Activated naive CD4-positive, alpha-beta T cell treated with anti-CD3 and anti-CD28 coated beads for 36 hours (primary cell): ENCODE measurements at regions not wholly inside any gene's neighbourhood (a gene's known extent, or its start where the extent isn't known, plus 50 kb on each side); places are given as distances from the start of the nearest gene placed in this dataset.

Experiments
- CTCF ChIA-PET: fragments of 350-600 bp; sonication (Branson Sonifier 250); formaldehyde crosslinking; loops from one replicate; lab custom pipeline; 2021; ENCODE audit warnings: antibody characterized with exemption; lab: Charles Lee
- DNase-seq: peaks from one replicate; pipeline ENCODE4 v3.0.0-alpha.2; 2020
- H3K27ac Mint-ChIP-seq: one replicate; pipeline ENCODE4 v1.8.0; 2021; ENCODE audit warnings: mild to moderate bottlenecking, mixed read lengths
- H3K27me3 Mint-ChIP-seq: one replicate; pipeline ENCODE4 v1.8.0; 2021; ENCODE audit warnings: low read depth, mixed read lengths
- H3K36me3 Mint-ChIP-seq: one replicate; pipeline ENCODE4 v1.8.0; 2021; ENCODE audit warnings: low read depth, mixed read lengths
- H3K4me1 Mint-ChIP-seq: one replicate; pipeline ENCODE4 v1.8.0; 2021; ENCODE audit warnings: low read depth, mixed read lengths
- H3K4me3 Mint-ChIP-seq: one replicate; pipeline ENCODE4 v1.8.0; 2021; ENCODE audit warnings: mild to moderate bottlenecking, moderate library complexity, mixed read lengths
- H3K9me3 Mint-ChIP-seq: one replicate; pipeline ENCODE4 v1.8.0; 2021; ENCODE audit warnings: mixed read lengths
- intact Hi-C: fragments of 100-400 bp; cut with micrococcal nuclease; formaldehyde crosslinking; loops from one replicate; pipeline ENCODE4 v1.15.1; 2023

GRCh38 chrX:7706032-7706431 is 136.9 kb upstream of the VCX start:
- intact Hi-C loops: no loop called here
- H3K4me1 Mint-ChIP-seq: no peaks in the 10 kb centered on the region

GRCh38 chrX:7704205-7704604 is 138.8 kb upstream of the VCX start:
- intact Hi-C loops: no loop called here
- H3K4me3 Mint-ChIP-seq: no peak overlapping the region
- DNase-seq: no peak
- H3K9me3 Mint-ChIP-seq: no peaks in the 10 kb centered on the region
- CTCF ChIA-PET: no interaction called here
- no peaks in the 10 kb centered on the region for H3K4me1 Mint-ChIP-seq
- H3K36me3 Mint-ChIP-seq: no peaks in the 10 kb centered on the region
- no peaks in the 10 kb centered on the region for H3K27me3 Mint-ChIP-seq
- H3K27ac Mint-ChIP-seq: no peak overlapping the region

More at GRCh38 chrX:7706032-7706431, 136.9 kb upstream of the VCX start:
- CTCF ChIA-PET: no interaction called here
- H3K9me3 Mint-ChIP-seq: no peaks in the 10 kb centered on the region
- no peak for DNase-seq
- no peak overlapping the region for H3K4me3 Mint-ChIP-seq
- no peak overlapping the region for H3K27ac Mint-ChIP-seq
- H3K27me3 Mint-ChIP-seq: no peaks in the 10 kb centered on the region
- no peaks in the 10 kb centered on the region for H3K36me3 Mint-ChIP-seq

- Mint-ChIP-seq H3K27ac (no peak overlapping the region), H3K4me3 (no peak overlapping the region), H3K4me1 (no peaks in the 10 kb centered on the region), H3K36me3 (no peaks in the 10 kb centered on the region), H3K9me3 (no peaks in the 10 kb centered on the region), H3K27me3 (no peaks in the 10 kb centered on the region)
- DNase-seq: no peak
- CTCF ChIA-PET: no interaction called here
- intact Hi-C loops: no loop called here
These were observed 144.7 kb upstream of the VCX start for GRCh38 chrX:7698248-7698647.

- intact Hi-C loops: no loop called here
- H3K4me3 Mint-ChIP-seq: no peak overlapping the region
These were observed 152.1 kb upstream of the VCX start for GRCh38 chrX:7690842-7691241.

GRCh38 chrX:7689791-7690412 is 153.1 kb upstream of the VCX start:
- no peak overlapping the region for H3K27ac Mint-ChIP-seq
- intact Hi-C loops: no loop called here
- H3K9me3 Mint-ChIP-seq: no peaks in the 10 kb centered on the region
- H3K27me3 Mint-ChIP-seq: no peaks in the 10 kb centered on the region
- no peak for DNase-seq
- H3K4me1 Mint-ChIP-seq: no peaks in the 10 kb centered on the region
- H3K36me3 Mint-ChIP-seq: no peaks in the 10 kb centered on the region
- CTCF ChIA-PET: no interaction called here
- no peak overlapping the region for H3K4me3 Mint-ChIP-seq

More at GRCh38 chrX:7690842-7691241, 152.1 kb upstream of the VCX start:
- H3K27me3 Mint-ChIP-seq: no peaks in the 10 kb centered on the region
- no peaks in the 10 kb centered on the region for H3K4me1 Mint-ChIP-seq
- no peaks in the 10 kb centered on the region for H3K9me3 Mint-ChIP-seq
- H3K27ac Mint-ChIP-seq: no peak overlapping the region
- no peaks in the 10 kb centered on the region for H3K36me3 Mint-ChIP-seq
- CTCF ChIA-PET: no interaction called here
- DNase-seq: no peak

GRCh38 chrX:7680181-7680580 is 162.8 kb upstream of the VCX start:
- CTCF ChIA-PET: no interaction called here

GRCh38 chrX:7654316-7654715 is 188.7 kb upstream of the VCX start:
- CTCF ChIA-PET: no interaction called here
- intact Hi-C loops: no loop called here
- H3K27me3 Mint-ChIP-seq: no peaks in the 10 kb centered on the region
- DNase-seq: no peak
- H3K4me1 Mint-ChIP-seq: no peaks in the 10 kb centered on the region
- no peaks in the 10 kb centered on the region for H3K36me3 Mint-ChIP-seq
- no peak overlapping the region for H3K4me3 Mint-ChIP-seq
- no peak overlapping the region for H3K27ac Mint-ChIP-seq
- peaks cover 4% of the 10 kb centered on the region for H3K9me3 Mint-ChIP-seq

More at GRCh38 chrX:7680181-7680580, 162.8 kb upstream of the VCX start:
- intact Hi-C loops: no loop called here
- Mint-ChIP-seq H3K9me3 (no peaks in the 10 kb centered on the region), H3K27ac (no peak overlapping the region), H3K4me1 (no peaks in the 10 kb centered on the region), H3K27me3 (no peaks in the 10 kb centered on the region), H3K36me3 (no peaks in the 10 kb centered on the region), H3K4me3 (no peak overlapping the region)
- no peak for DNase-seq

- H3K36me3 Mint-ChIP-seq: no peaks in the 10 kb centered on the region
- H3K27ac Mint-ChIP-seq: no peak overlapping the region
- intact Hi-C loops: no loop called here
- H3K27me3 Mint-ChIP-seq: no peaks in the 10 kb centered on the region
- no peaks in the 10 kb centered on the region for H3K4me1 Mint-ChIP-seq
- no peak overlapping the region for H3K4me3 Mint-ChIP-seq
- no peaks in the 10 kb centered on the region for H3K9me3 Mint-ChIP-seq
- CTCF ChIA-PET: no interaction called here
- DNase-seq: no peak
These were observed 195.1 kb upstream of the VCX start for GRCh38 chrX:7647831-7648230.

- intact Hi-C loops: no loop called here
- Mint-ChIP-seq H3K27me3 (no peaks in the 10 kb centered on the region), H3K4me3 (no peak overlapping the region), H3K36me3 (no peaks in the 10 kb centered on the region), H3K27ac (no peak overlapping the region), H3K4me1 (no peaks in the 10 kb centered on the region), H3K9me3 (no peaks in the 10 kb centered on the region)
- no peak for DNase-seq
- CTCF ChIA-PET: no interaction called here
These were observed 201.8 kb upstream of the VCX start for GRCh38 chrX:7641141-7641540.

- no peaks in the 10 kb centered on the region for H3K9me3 Mint-ChIP-seq
- H3K36me3 Mint-ChIP-seq: no peaks in the 10 kb centered on the region
- CTCF ChIA-PET: no interaction called here
- DNase-seq: no peak
- no peaks in the 10 kb centered on the region for H3K27me3 Mint-ChIP-seq
- H3K4me3 Mint-ChIP-seq: no peak overlapping the region
- intact Hi-C loops: no loop called here
- H3K27ac Mint-ChIP-seq: no peak overlapping the region
- no peaks in the 10 kb centered on the region for H3K4me1 Mint-ChIP-seq
These were observed 202.6 kb upstream of the VCX start for GRCh38 chrX:7640392-7640791.

GRCh38 chrX:7638078-7638710 is 204.8 kb upstream of the VCX start:
- H3K27ac Mint-ChIP-seq: no peak overlapping the region
- intact Hi-C loops: no loop called here
- H3K4me1 Mint-ChIP-seq: no peaks in the 10 kb centered on the region
- no peak overlapping the region for H3K4me3 Mint-ChIP-seq
- H3K36me3 Mint-ChIP-seq: no peaks in the 10 kb centered on the region
- no peak for DNase-seq
- H3K9me3 Mint-ChIP-seq: no peaks in the 10 kb centered on the region
- no peaks in the 10 kb centered on the region for H3K27me3 Mint-ChIP-seq
- CTCF ChIA-PET: no interaction called here

- intact Hi-C loops: no loop called here
These were observed 205.9 kb upstream of the VCX start for GRCh38 chrX:7637066-7637465.

GRCh38 chrX:7635604-7636003 is 207.4 kb upstream of the VCX start:
- intact Hi-C loops: no loop called here
- Mint-ChIP-seq H3K27me3 (no peaks in the 10 kb centered on the region), H3K36me3 (no peaks in the 10 kb centered on the region), H3K9me3 (peaks cover 3% of the 10 kb centered on the region), H3K4me1 (no peaks in the 10 kb centered on the region), H3K4me3 (no peak overlapping the region), H3K27ac (no peak overlapping the region)
- DNase-seq: no peak
- CTCF ChIA-PET: interaction anchor here (0.9 kb wide), 1 partner anchor 19 kb away, joined by 3 read pairs; no protein-coding TSS in a partner anchor

More at GRCh38 chrX:7637066-7637465, 205.9 kb upstream of the VCX start:
- H3K4me3 Mint-ChIP-seq: no peak overlapping the region
- H3K4me1 Mint-ChIP-seq: no peaks in the 10 kb centered on the region
- H3K27ac Mint-ChIP-seq: no peak overlapping the region
- no peaks in the 10 kb centered on the region for H3K36me3 Mint-ChIP-seq
- CTCF ChIA-PET: no interaction called here
- H3K9me3 Mint-ChIP-seq: peaks cover 3% of the 10 kb centered on the region
- no peak for DNase-seq
- H3K27me3 Mint-ChIP-seq: no peaks in the 10 kb centered on the region
